AG04450 (cell line): ENCODE measurements at regions not wholly inside any gene's neighbourhood (a gene's known extent, or its start where the extent isn't known, plus 50 kb on each side); places are given as distances from the start of the nearest gene placed in this dataset.

Experiments
- CTCF ChIA-PET: fragments of 300-600, 350-600 bp; formaldehyde crosslinking; extraction: SDS; loops from one replicate; lab custom pipeline; 2022; ENCODE audit warnings: antibody characterized with exemption, inconsistent platforms; lab: Charles Lee
- POLR2A ChIA-PET: fragments of 350-600 bp; formaldehyde crosslinking; extraction: SDS; loops from one replicate; lab custom pipeline; 2021; ENCODE audit warnings: antibody characterized with exemption, inconsistent platforms; lab: Yijun Ruan, JAX
- DNase-seq: peaks from one replicate; pipeline ENCODE4 v3.0.0-alpha.2; 2011; ENCODE audit warnings: low read depth, low spot score
- H3K27ac ChIP-seq: one replicate; pipeline ENCODE4 v1.5.1; 2012; ENCODE audit warnings: low read depth, low read length, control low read depth
- H3K27me3 ChIP-seq: one replicate; pipeline ENCODE4 v1.6.0; 2012; ENCODE audit warnings: low read length; ENCODE audit not compliant: control insufficient read depth, insufficient read depth
- H3K4me3 ChIP-seq: 2 replicates; pipeline ENCODE4 v1.5.1; 2011; ENCODE audit warnings: mild to moderate bottlenecking, low read depth, low read length, control low read depth
- H3K9me3 ChIP-seq: 2 replicates; pipeline ENCODE4 v1.5.1; 2012; ENCODE audit warnings: low read length; ENCODE audit not compliant: control insufficient read depth, insufficient read depth
- CTCF ChIP-seq: IDR thresholded peaks from 2 replicates; pipeline ENCODE4 v1.5.1; 2011; ENCODE audit warnings: low read depth, low read length, control low read depth, inconsistent platforms

DNA sequence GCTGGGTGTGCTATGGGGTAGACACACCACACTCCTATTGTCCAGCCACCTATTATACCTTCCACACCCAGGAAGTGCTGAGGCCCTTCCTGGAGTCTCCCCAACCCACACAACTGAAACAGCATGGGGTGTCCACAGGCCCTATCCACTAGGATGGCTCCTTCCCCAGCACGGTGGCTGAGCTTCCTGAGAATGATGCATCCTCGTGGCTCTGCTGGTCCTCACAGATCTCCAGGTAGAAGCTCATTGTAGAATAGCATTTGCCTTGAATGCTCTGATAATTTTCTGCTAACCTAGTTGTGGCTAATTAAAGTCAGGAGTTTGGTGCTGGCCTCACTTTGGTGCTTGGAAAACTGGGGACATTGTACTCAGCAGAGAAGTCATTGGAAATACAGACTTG, 182.6 kb downstream of the ANKRD30B start:
- POLR2A ChIA-PET = no interaction called here

DNA sequence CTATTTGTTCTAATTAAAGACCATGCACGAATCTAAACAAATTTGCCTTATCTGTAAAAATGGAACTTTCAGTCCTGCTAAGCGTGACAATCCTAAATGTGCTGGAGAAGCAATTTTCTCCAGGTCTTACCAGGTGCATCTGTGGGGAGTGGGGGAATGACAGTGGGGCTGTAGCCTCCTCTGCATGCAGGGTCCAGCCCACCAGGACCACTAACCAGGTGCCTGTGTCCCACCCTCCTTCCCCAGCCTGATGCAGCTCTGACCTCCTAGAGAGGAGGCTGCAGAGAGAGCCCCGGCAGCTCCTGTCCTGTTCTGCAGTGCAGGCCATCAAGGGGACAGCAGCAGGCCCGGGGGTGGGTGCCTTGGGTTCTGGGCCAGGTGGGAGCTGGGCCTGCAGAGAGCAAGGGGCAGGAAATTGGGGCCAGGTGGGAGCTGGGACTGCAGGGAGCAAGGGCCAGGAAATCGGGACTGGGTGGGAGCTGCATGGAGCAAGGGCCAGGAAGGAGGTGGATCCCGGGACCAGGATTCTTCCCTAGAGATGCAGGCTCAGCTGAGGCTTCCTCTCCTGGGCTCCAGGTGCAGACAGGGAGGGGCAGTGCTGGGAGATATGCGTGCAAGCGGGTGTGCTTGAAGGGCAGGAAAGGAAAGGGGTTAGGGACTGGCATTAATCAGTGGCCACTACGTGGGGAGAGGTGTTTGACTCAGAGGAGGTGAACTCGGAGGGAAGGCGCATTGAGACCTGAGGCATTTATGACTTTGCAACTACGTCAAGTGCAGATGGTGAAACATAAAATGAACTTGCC, 185.3 kb downstream of the ANKRD30B start:
- CTCF ChIA-PET = no interaction called here
- Histone ChIP-seq H3K27ac (no peak overlapping the region), H3K9me3 (peaks cover 65% of the 10 kb centered on the region), H3K27me3 (no peaks in the 10 kb centered on the region), H3K4me3 (no peak overlapping the region)
- no peak for TF ChIP-seq CTCF
- POLR2A ChIA-PET = no interaction called here
- no peak for DNase-seq

More for the DNA sequence above, 182.6 kb downstream of the ANKRD30B start:
- Histone ChIP-seq H3K4me3 (no peak overlapping the region), H3K9me3 (peaks cover 61% of the 10 kb centered on the region), H3K27me3 (no peaks in the 10 kb centered on the region), H3K27ac (no peak overlapping the region)
- TF ChIP-seq CTCF = no peak
- CTCF ChIA-PET = no interaction called here
- DNase-seq = no peak

- H3K27ac ChIP-seq = no peak overlapping the region
- peaks cover 66% of the 10 kb centered on the region for H3K9me3 ChIP-seq
- DNase-seq = no peak
- H3K27me3 ChIP-seq = no peaks in the 10 kb centered on the region
- H3K4me3 ChIP-seq = no peak overlapping the region
- ChIA-PET CTCF (no interaction called here), POLR2A (no interaction called here)
- TF ChIP-seq CTCF = no peak
Observed at GRCh38 chr18:14933964-14934363, 186.0 kb downstream of the ANKRD30B start.

GRCh38 chr18:14935210-14935609, 187.2 kb downstream of the ANKRD30B start:
- Histone ChIP-seq H3K27ac (no peak overlapping the region), H3K9me3 (peaks cover 65% of the 10 kb centered on the region), H3K27me3 (no peaks in the 10 kb centered on the region), H3K4me3 (no peak overlapping the region)
- ChIA-PET CTCF (no interaction called here), POLR2A (no interaction called here)
- DNase-seq = no peak
- no peak for TF ChIP-seq CTCF

DNA sequence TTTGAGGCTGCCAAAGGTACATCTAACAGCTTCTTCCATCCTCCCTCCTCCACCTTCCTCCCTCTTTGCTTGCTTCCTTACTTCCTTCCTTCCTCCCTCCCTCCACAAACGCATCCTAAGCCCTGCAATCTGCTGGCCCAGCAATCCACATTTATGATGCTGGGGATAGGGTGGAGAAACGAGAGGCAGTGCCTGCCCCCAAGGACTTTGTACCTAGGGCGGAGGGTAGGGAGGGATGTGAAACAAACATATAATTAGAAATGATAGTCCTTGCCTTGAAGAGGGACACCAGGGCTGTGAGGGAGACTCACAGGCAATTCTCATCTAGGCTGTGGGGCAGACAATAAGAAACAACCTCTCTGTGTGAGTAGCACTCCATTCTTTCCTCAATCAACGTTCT, 188.3 kb downstream of the ANKRD30B start:
- H3K4me3 ChIP-seq = no peak overlapping the region
- DNase-seq = no peak
- CTCF ChIA-PET = no interaction called here
- peaks cover 67% of the 10 kb centered on the region for H3K9me3 ChIP-seq
- TF ChIP-seq CTCF = no peak
- POLR2A ChIA-PET = no interaction called here
- no peak overlapping the region for H3K27ac ChIP-seq
- no peaks in the 10 kb centered on the region for H3K27me3 ChIP-seq
